IPS DF 6.9 (cell line): ENCODE measurements at regions not wholly inside any gene's neighbourhood (a gene's known extent, or its start where the extent isn't known, plus 50 kb on each side); places are given as distances from the start of the nearest gene placed in this dataset.

Experiments
- DNase-seq: peaks from one replicate; pipeline ENCODE4 v3.0.0-alpha.2; 2013; ENCODE audit warnings: low read depth, low spot score
- H3K27ac ChIP-seq: one replicate; pipeline ENCODE4 v1.5.1; 2013; ENCODE audit warnings: low read length, control low read depth
- H3K27me3 ChIP-seq: 2 replicates; pipeline ENCODE4 v1.6.1; 2013; ENCODE audit warnings: mild to moderate bottlenecking, low read length; ENCODE audit not compliant: control insufficient read depth, insufficient read depth
- H3K36me3 ChIP-seq: 2 replicates; pipeline ENCODE4 v1.6.1; 2013; ENCODE audit warnings: low read length; ENCODE audit not compliant: control insufficient read depth, insufficient read depth
- H3K4me1 ChIP-seq: 2 replicates; pipeline ENCODE4 v1.6.1; 2013; ENCODE audit warnings: low read length; ENCODE audit not compliant: control insufficient read depth, insufficient read depth
- H3K4me3 ChIP-seq: 2 replicates; pipeline ENCODE4 v1.5.1; 2013; ENCODE audit warnings: mild to moderate bottlenecking, low read length
- H3K9me3 ChIP-seq: 2 replicates; pipeline ENCODE4 v1.6.1; 2013; ENCODE audit warnings: low read length, inconsistent platforms; ENCODE audit not compliant: control insufficient read depth, insufficient read depth
- WGBS: extraction: QIAGEN DNeasy Blood & Tissue Kit; methylation state at CpG from one replicate; pipeline ENCODE4 v1.1.7; 2013; ENCODE audit warnings: mixed read lengths, missing lambda C conversion rate; ENCODE audit not compliant: insufficient read length, insufficient coverage; 5-methylcytosine and 5-hydroxymethylcytosine counted together

GRCh38 chr4:115883847-115884246, 770.4 kb upstream of the NDST4 start:
- no peaks in the 10 kb centered on the region for H3K27me3 ChIP-seq
- no CpG with 5 or more reads among the region's 1 CpG for WGBS
- no peak for DNase-seq

DNA sequence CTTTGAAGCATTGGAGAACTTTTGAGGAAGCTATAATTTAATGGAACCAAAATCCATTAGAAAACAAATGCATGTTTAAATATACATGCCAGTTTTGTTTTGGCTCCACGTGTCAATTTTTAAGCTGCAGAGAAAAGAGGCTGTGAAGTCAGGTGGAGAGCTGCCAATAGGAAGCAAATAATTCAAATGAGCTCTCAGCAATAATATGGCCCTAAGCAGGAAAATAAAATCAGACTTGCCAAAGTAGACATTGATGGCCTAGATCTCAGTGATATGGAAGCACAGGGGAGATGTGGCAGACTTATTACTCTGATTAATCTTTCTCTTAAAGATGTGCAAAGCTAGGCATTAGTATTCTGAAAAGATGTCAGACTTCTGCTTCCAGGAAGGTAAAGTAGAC, 769.8 kb upstream of the NDST4 start:
- H3K4me3 ChIP-seq, result no peak overlapping the region
- no peaks in the 10 kb centered on the region for H3K27me3 ChIP-seq
- H3K4me1 ChIP-seq, result no peaks in the 10 kb centered on the region
- WGBS, result no CpG with 5 or more reads among the region's 1 CpG
- H3K36me3 ChIP-seq, result no peaks in the 10 kb centered on the region
- no peak for DNase-seq
- no peak overlapping the region for H3K27ac ChIP-seq
- H3K9me3 ChIP-seq, result no peaks in the 10 kb centered on the region

More at GRCh38 chr4:115883847-115884246, 770.4 kb upstream of the NDST4 start:
- H3K9me3 ChIP-seq, result no peaks in the 10 kb centered on the region
- no peaks in the 10 kb centered on the region for H3K4me1 ChIP-seq
- H3K27ac ChIP-seq, result no peak overlapping the region
- H3K4me3 ChIP-seq, result no peak overlapping the region
- H3K36me3 ChIP-seq, result no peaks in the 10 kb centered on the region

GRCh38 chr4:115873048-115873447, 759.6 kb upstream of the NDST4 start:
- Histone ChIP-seq H3K9me3 (no peaks in the 10 kb centered on the region), H3K4me3 (no peak overlapping the region), H3K4me1 (no peaks in the 10 kb centered on the region), H3K36me3 (no peaks in the 10 kb centered on the region), H3K27me3 (no peaks in the 10 kb centered on the region), H3K27ac (no peak overlapping the region)
- WGBS, result no CpG with 5 or more reads among the region's 2 CpGs
- no peak for DNase-seq

- no peaks in the 10 kb centered on the region for H3K36me3 ChIP-seq
- no peaks in the 10 kb centered on the region for H3K9me3 ChIP-seq
- no peaks in the 10 kb centered on the region for H3K4me1 ChIP-seq
- no peaks in the 10 kb centered on the region for H3K27me3 ChIP-seq
- H3K4me3 ChIP-seq, result no peak overlapping the region
- no peak for DNase-seq
- H3K27ac ChIP-seq, result no peak overlapping the region
These were observed 758.2 kb upstream of the NDST4 start for GRCh38 chr4:115871596-115871995.

DNA sequence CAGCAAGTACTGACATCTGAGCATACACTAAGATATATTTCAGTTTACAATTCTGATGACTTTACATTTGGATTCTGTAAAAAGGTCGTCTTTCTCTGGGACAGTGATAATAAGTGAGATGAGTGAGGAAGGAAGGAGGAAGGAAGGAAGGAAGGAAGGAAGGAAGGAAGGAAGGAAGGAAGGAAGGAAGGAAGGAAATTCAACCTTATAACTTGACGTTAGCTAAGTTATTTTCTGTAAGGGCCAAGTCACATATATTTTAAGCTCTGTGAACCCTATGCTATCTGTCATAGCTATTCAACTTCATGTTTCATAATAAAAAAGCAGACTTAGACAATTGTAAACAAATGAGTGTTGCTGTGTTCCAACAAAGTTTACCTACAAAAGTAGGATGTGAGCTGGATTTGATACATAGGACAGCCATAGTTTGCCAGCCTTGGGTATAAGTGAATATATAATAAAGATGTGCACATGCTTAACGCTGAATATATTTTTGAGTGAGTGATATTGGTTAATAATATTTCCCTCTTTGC, 753.0 kb upstream of the NDST4 start:
- DNase-seq, result no peak
- H3K4me3 ChIP-seq, result no peak overlapping the region
- H3K36me3 ChIP-seq, result no peaks in the 10 kb centered on the region
- H3K4me1 ChIP-seq, result no peaks in the 10 kb centered on the region
- no peak overlapping the region for H3K27ac ChIP-seq
- no peaks in the 10 kb centered on the region for H3K9me3 ChIP-seq
- no peaks in the 10 kb centered on the region for H3K27me3 ChIP-seq
- no CpG with 5 or more reads among the region's 3 CpGs for WGBS

DNA sequence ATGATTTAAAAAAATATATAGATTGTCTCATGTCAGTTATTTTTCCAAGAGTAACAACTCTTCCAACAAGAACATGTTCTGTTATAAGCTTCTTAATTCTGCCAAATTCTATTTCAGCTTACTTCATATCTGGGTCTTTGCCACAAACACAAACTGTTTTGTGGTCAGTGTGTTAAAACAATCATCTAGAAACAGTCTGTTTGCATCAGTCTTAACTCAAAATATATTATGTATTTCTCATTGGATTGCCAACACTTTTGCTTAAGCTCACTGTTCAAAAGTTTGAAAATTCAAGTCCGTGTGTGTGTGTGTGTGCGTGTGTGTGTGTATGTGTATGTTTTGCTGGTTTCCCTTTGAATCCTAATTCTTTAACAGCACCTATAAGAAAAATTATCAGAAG, 752.3 kb upstream of the NDST4 start:
- H3K27ac ChIP-seq, result no peak overlapping the region
- no peaks in the 10 kb centered on the region for H3K9me3 ChIP-seq
- WGBS, result no CpG with 5 or more reads among the region's 2 CpGs
- no peak overlapping the region for H3K4me3 ChIP-seq
- no peak for DNase-seq
- H3K4me1 ChIP-seq, result no peaks in the 10 kb centered on the region
- no peaks in the 10 kb centered on the region for H3K36me3 ChIP-seq
- no peaks in the 10 kb centered on the region for H3K27me3 ChIP-seq

DNA sequence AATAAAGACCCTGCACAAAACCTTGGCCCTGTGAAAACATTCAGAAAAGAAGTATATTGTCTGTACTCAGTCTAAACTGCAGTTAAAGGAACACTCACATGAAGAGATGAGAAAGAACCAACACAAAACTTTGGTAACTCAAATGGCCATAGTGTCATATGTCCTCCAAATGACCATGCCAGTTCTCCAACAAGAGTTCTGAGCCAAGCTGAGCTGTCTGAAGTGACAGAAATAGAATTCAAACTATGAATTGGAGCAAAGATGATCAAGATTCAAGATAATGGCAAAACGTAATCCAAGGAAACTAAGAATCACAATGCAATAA, 739.3 kb upstream of the NDST4 start:
- Histone ChIP-seq H3K4me1 (peaks cover 3% of the 10 kb centered on the region; the same call in 1 of the 2 replicates), H3K27me3 (no peaks in the 10 kb centered on the region), H3K9me3 (no peaks in the 10 kb centered on the region), H3K27ac (no peak overlapping the region), H3K4me3 (no peak overlapping the region), H3K36me3 (no peaks in the 10 kb centered on the region)
- WGBS, result no CpG with 5 or more reads among the region's 1 CpG
- no peak for DNase-seq

GRCh38 chr4:115851918-115852766, 738.7 kb upstream of the NDST4 start:
- H3K9me3 ChIP-seq, result no peaks in the 10 kb centered on the region
- WGBS, result no CpG with 5 or more reads among the region's 6 CpGs
- H3K27me3 ChIP-seq, result no peaks in the 10 kb centered on the region
- peaks cover 3% of the 10 kb centered on the region; the same call in 1 of the 2 replicates for H3K4me1 ChIP-seq
- DNase-seq, result peak; percentile 78
- H3K27ac ChIP-seq, result no peak overlapping the region
- no peak overlapping the region for H3K4me3 ChIP-seq
- H3K36me3 ChIP-seq, result no peaks in the 10 kb centered on the region

DNA sequence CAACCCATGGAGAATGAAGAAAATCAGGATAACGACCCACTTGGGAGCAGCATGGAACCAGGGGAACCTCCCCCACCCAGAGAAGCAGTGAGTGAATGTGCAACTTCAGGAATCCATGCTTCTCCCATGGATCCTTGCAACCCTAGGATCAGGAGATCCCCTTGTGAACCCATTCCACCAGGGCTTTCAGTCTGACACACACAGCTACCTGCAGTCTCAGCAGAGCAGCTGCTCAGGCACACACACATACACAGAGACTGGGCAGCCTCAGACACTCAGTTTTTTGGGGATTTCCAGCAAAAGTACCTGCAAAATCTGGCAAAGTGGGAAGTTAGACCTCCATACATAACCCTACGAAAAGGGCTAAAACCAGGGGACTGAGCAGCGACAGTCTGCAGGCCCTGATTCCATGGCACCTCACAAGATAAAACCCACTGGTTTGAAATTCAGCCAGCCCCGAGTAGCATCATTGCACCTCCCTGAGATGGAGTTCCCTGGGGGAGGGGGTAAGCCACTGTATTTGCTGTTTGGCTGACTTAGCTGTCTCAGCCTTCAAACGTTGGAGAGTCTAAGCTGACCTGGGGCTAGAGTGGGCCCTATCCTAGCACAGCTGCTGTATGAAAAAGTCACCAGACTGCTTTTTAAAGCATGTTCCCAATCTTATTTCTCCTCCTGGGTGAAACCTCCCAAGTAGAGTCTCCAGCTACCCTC, 737.5 kb upstream of the NDST4 start:
- H3K27me3 ChIP-seq, result no peaks in the 10 kb centered on the region
- no CpG with 5 or more reads among the region's 5 CpGs for WGBS
- H3K4me1 ChIP-seq, result peaks cover 3% of the 10 kb centered on the region; the same call in 1 of the 2 replicates
- no peaks in the 10 kb centered on the region for H3K9me3 ChIP-seq
- no peak overlapping the region for H3K27ac ChIP-seq
- no peak for DNase-seq
- H3K36me3 ChIP-seq, result no peaks in the 10 kb centered on the region
- no peak overlapping the region for H3K4me3 ChIP-seq

- DNase-seq, result no peak
- H3K9me3 ChIP-seq, result no peaks in the 10 kb centered on the region
- no peaks in the 10 kb centered on the region for H3K4me1 ChIP-seq
- no peak overlapping the region for H3K27ac ChIP-seq
- no CpG with 5 or more reads among the region's 2 CpGs for WGBS
- no peak overlapping the region for H3K4me3 ChIP-seq
- H3K36me3 ChIP-seq, result no peaks in the 10 kb centered on the region
- no peaks in the 10 kb centered on the region for H3K27me3 ChIP-seq
These were observed 730.8 kb upstream of the NDST4 start for GRCh38 chr4:115844180-115844579.
